ENCODE measurements at regions not wholly inside any gene's neighbourhood (a gene's known extent, or its start where the extent isn't known, plus 50 kb on each side); places are given as distances from the start of the nearest gene placed in this dataset.

DNA sequence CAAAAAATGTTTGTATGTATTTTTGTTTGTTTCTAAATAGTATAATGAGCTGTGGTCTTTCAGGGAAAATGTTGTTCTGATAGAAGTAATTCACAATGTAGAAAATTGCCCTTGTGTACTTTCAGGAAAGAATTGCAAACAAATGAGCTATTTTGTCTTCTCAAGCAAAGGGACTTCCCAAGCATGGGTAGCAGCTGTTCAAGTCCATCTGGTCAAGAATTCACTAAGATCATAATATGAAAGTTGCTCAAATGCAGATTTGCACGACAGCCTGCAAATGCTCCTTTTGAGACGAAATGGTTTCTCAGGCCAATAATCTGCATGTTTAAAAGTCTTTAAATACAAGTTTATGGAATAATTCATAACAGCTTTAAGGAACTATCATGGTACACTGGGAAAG is 51.9 kb upstream of the HNMT start:
- intact Hi-C loops (cut with micrococcal nuclease; ENCODE audit: unreplicated experiment), result loop anchor here (10.0 kb wide), 1 partner anchor 352 kb away; no protein-coding TSS in a partner anchor
- DNase-seq (ENCODE audit: low read depth, low spot score) (peak; percentile 11), ATAC-seq (peak; percentile 54), FAIRE-seq (no peak)
- in situ Hi-C loops (cut with MboI), result loop anchor here (5.0 to 10.0 kb wide), 3 partner anchors 172 to 915 kb away; no protein-coding TSS in a partner anchor
- TF ChIP-seq ELK1 (IDR thresholded peaks at IDR 0.05; ENCODE audit: low read depth, low read length) (no peak), ZNF592 (IDR thresholded peaks at IDR 0.05) (no peak), BRCA1 (IDR thresholded peaks at IDR 0.05; ENCODE audit: low read depth, low read length) (no peak), ZNF384 (IDR thresholded peaks at IDR 0.05; ENCODE audit: borderline replicate concordance, low read depth, low read length) (no peak), IKZF1 (conservative IDR thresholded peaks at IDR 0.05) (no peak), TCF12 (IDR thresholded peaks at IDR 0.05; ENCODE audit: low read depth, low read length) (peak; percentile 60; the same call in 1 of the 2 replicates), ATF7 (IDR thresholded peaks at IDR 0.05; ENCODE audit: low read depth) (no peak), RELB (IDR thresholded peaks at IDR 0.05; ENCODE audit: low read depth) (peak; percentile 40), CHD2 (IDR thresholded peaks at IDR 0.05; ENCODE audit: borderline replicate concordance, low read depth, low read length) (no peak)
- H3K27me3 ChIP-seq (replicated peaks in 1 of 2; ENCODE audit: control insufficient read depth in 2 of 2, insufficient read depth in 2 of 2, low read length in 1 of 2), result no peaks in the 10 kb centered on the region; a peak in 1 of 4 replicates
- SMC1A ChIA-PET (ENCODE audit: uncharacterized antibody, unreplicated experiment), result interaction anchor here (0.7 to 4.8 kb wide), 18 partner anchors 15 to 915 kb away, joined by 3 to 40 read pairs (median 4); no protein-coding TSS in a partner anchor
- RAD21 ChIA-PET (ENCODE audit: unreplicated experiment), result interaction anchor here (0.6 to 4.5 kb wide), 16 partner anchors 23 to 921 kb away, joined by 3 to 33 read pairs (median 4); no protein-coding TSS in a partner anchor
- H3K36me3 ChIP-seq (ENCODE audit: control insufficient read depth in 2 of 2, insufficient read depth in 2 of 2, low read length in 1 of 2), result no peaks in the 10 kb centered on the region
- H3K4me2 ChIP-seq (ENCODE audit: control insufficient read depth, insufficient read depth), result no peak overlapping the region
- H2AFZ ChIP-seq (ENCODE audit: control insufficient read depth, low read depth, low read length), result no peak overlapping the region
- H3K9ac ChIP-seq (ENCODE audit: control insufficient read depth, insufficient read depth, low read length), result no peak overlapping the region
- BruUV-seq (replicated peaks), result no TSS peak
- CTCF ChIA-PET, result interaction anchor here (0.7 to 5.9 kb wide), 15 partner anchors 17 to 1119 kb away, joined by 3 to 71 read pairs (median 7); no protein-coding TSS in a partner anchor
- H4K20me1 ChIP-seq (ENCODE audit: control insufficient read depth, insufficient read depth), result no peaks in the 10 kb centered on the region
- no peaks in the 10 kb centered on the region for H3K79me2 ChIP-seq (ENCODE audit: control insufficient read depth, insufficient read depth, low read length)
- POLR2A ChIA-PET, result no interaction called here
- no peak overlapping the region for H3K27ac ChIP-seq (ENCODE audit: control insufficient read depth, insufficient read depth)
- no peak overlapping the region for H3K4me3 ChIP-seq
- WGBS (ENCODE audit: insufficient coverage, insufficient replicate concordance, low lambda C conversion rate, missing lambda C conversion rate), result 20% methylated on average over 2 of the region's 2 CpGs
- H3K9me3 ChIP-seq (replicated peaks; ENCODE audit: control insufficient read depth, insufficient read depth, low read length), result no peaks in the 10 kb centered on the region
- H3K4me1 ChIP-seq (ENCODE audit: control insufficient read depth, insufficient read depth, low read length), result no peaks in the 10 kb centered on the region
